ENCODE measurements at regions not wholly inside any gene's neighbourhood (a gene's known extent, or its start where the extent isn't known, plus 50 kb on each side); places are given as distances from the start of the nearest gene placed in this dataset.

DNA sequence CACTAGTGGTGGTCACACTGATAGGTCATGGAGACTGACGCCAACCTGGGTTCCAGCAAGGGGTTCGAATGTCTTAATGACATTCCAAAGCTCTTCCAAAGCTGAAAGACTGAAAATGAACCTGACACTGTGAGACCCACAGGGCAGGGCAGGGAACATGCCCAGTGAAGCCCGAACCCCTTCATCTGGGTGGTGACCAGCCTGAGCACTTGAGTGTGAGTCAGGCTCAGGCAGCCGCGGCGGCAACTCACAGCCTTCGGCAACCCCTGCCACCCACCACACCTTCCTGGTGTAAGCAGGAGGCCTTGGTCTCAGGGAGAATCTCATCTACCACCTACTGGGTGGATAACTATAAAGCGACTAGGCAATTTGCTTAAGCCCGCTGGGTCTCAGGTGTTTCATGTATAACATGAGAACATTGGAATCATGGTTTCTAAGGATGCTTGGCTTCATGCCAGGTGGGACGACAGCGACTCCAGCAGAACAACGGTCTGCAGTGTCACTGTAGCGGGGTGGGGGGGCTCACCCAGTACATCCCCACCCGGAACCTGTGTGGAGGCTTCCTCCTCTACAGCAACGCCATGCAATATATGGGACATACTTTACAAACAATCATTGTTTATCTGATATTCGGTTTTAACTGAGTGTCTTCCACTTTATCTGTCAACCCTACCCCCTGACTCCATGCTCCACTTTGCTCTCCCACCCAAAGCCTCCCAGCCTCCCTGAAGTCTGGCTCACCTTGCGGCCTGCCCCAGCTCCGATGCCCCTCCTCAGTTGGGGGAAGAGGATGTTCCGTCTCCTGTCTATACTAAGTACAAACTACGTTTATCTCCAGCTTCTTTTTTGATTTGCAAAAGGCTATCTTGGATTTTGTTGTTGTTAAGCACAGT is 125.0 kb upstream of the MEF2A start:
- Histone ChIP-seq H3K9ac (replicated peaks in 1 of 4; ENCODE audit: extremely low read depth in 1 of 4, low read depth in 3 of 4, low read length in 3 of 4) (no peak overlapping the region), H3K36me3 (ENCODE audit: control insufficient read depth in 2 of 4, insufficient read depth in 4 of 4, low read length in 3 of 4) (no peaks in the 10 kb centered on the region), H2AFZ (ENCODE audit: low read length) (no peak overlapping the region), H2BK120ac (replicated peaks; ENCODE audit: low read depth, low read length) (no peak overlapping the region), H3K4me1 (replicated peaks in 1 of 4; ENCODE audit: control insufficient read depth in 3 of 4, insufficient read depth in 4 of 4, low read length in 3 of 4) (peaks cover 3 to 7% (median 5%) of the 10 kb centered on the region in 4 experiments; a peak in 4 of 7 replicates), H3K9me3 (ENCODE audit: insufficient read depth in 2 of 2, low read depth in 1 of 2, low read length in 1 of 2) (no peaks in the 10 kb centered on the region), H3K4me3 (ENCODE audit: extremely low read depth in 1 of 4, insufficient read depth in 2 of 4, low read depth in 3 of 4, low read length in 4 of 4) (no peak overlapping the region), H2BK12ac (ENCODE audit: low read depth, low read length) (no peak overlapping the region), H3K4ac (replicated peaks; ENCODE audit: insufficient read length, low read depth, low read length) (no peak overlapping the region), H3K4me2 (ENCODE audit: insufficient read depth in 1 of 2, low read depth in 2 of 2, low read length in 2 of 2) (no peak overlapping the region), H3K27me3 (replicated peaks in 1 of 4; ENCODE audit: control insufficient read depth in 3 of 4, extremely low read depth in 1 of 4, insufficient read depth in 3 of 4, low read length in 3 of 4) (no peaks in the 10 kb centered on the region), H4K5ac (ENCODE audit: insufficient read length, low read depth, low read length) (no peak overlapping the region), H4K20me1 (replicated peaks in 1 of 2; ENCODE audit: control insufficient read depth in 1 of 2, insufficient read depth in 2 of 2, low read length in 2 of 2) (no peaks in the 10 kb centered on the region), H3K56ac (replicated peaks; ENCODE audit: insufficient read length, low read depth, low read length) (no peak overlapping the region), H2BK5ac (ENCODE audit: low read depth, low read length) (no peak overlapping the region), H3K27ac (ENCODE audit: low read depth, low read length) (no peak overlapping the region), H4K91ac (replicated peaks; ENCODE audit: insufficient read length, low read length) (no peak overlapping the region), H3K18ac (ENCODE audit: extremely low read depth, low read length) (no peak overlapping the region), H3K79me2 (ENCODE audit: control insufficient read depth in 1 of 2, insufficient read depth in 2 of 2, low read length in 2 of 2) (no peaks in the 10 kb centered on the region), H3K79me1 (ENCODE audit: low read depth, low read length) (no peaks in the 10 kb centered on the region), H3K23ac (ENCODE audit: insufficient read length) (no peak overlapping the region), H2AK5ac (ENCODE audit: low read depth, low read length) (no peak overlapping the region), H2BK20ac (ENCODE audit: low read length) (no peak overlapping the region), H3K23me2 (ENCODE audit: low read depth, low read length) (no peaks in the 10 kb centered on the region), H3K14ac (ENCODE audit: insufficient read length) (no peak overlapping the region), H2BK15ac (ENCODE audit: low read length) (no peak overlapping the region), H4K8ac (ENCODE audit: extremely low read depth, insufficient read depth, low read length) (no peak overlapping the region)
- ChIA-PET CTCF (ENCODE audit: partially characterized antibody) (interaction anchor here (0.6 to 1.6 kb wide), 7 partner anchors 11 to 1850 kb away, joined by 3 to 5 read pairs (median 3); no protein-coding TSS in a partner anchor), POLR2A (ENCODE audit: partially characterized antibody) (no interaction called here)
- DNase-seq (ENCODE audit: low read depth in 1 of 2, low spot score in 2 of 2), result no peak
- no peak for FAIRE-seq
- WGBS, 2 experiments (ENCODE audit: extremely low coverage in 1 of 2, insufficient coverage in 1 of 2, insufficient read length in 1 of 2, insufficient replicate concordance in 2 of 2, low coverage in 1 of 2, low lambda C conversion rate in 2 of 2, missing lambda C conversion rate in 1 of 2), result 91% methylated on average over 20 of the region's 20 CpGs; no CpG with 5 or more reads in 1 of the 2 experiments
- TF ChIP-seq CEBPB (IDR thresholded peaks at IDR 0.05; ENCODE audit: low read depth, low read length) (no peak), YY1 (IDR thresholded peaks at IDR 0.05; ENCODE audit: low read depth, low read length) (no peak), NANOG (IDR thresholded peaks at IDR 0.05; ENCODE audit: insufficient read depth, low read depth, low read length, poor library complexity, severe bottlenecking) (no peak), HDAC2 (IDR thresholded peaks at IDR 0.05; ENCODE audit: borderline replicate concordance in 1 of 2, low read depth in 2 of 2, low read length in 2 of 2) (no peak)
- TF ChIP-seq, protein P1, sequence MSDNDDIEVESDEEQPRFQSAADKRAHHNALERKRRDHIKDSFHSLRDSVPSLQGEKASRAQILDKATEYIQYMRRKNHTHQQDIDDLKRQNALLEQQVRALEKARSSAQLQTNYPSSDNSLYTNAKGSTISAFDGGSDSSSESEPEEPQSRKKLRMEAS (IDR thresholded peaks at IDR 0.05), result no peak

Data from H1 (cell line).